SK-N-SH (cell line): ENCODE measurements at regions not wholly inside any gene's neighbourhood (a gene's known extent, or its start where the extent isn't known, plus 50 kb on each side); places are given as distances from the start of the nearest gene placed in this dataset.

Experiments
- CTCF ChIA-PET: fragments of 300-600, 350-600 bp; formaldehyde crosslinking; extraction: SDS; loops from one replicate; lab custom pipeline; 2021; lab: Yijun Ruan, JAX
- POLR2A ChIA-PET: fragments of 350-600 bp; sonication (Branson Sonifier 250); formaldehyde crosslinking; extraction: SDS; loops from one replicate; lab custom pipeline; 2020; ENCODE audit warnings: antibody characterized with exemption, inconsistent platforms; lab: Yijun Ruan, JAX
- DNase-seq: peaks from one replicate; pipeline ENCODE4 v3.0.0; 2012
- H2AFZ ChIP-seq: fragments of 200-600 bp; sonication (generic); 2 replicates; pipeline ENCODE4 v1.8.1; 2016; ENCODE audit warnings: antibody characterized with exemption, mild to moderate bottlenecking, low read depth
- H3F3A ChIP-seq: fragments of 200-600 bp; sonication (generic); replicated peaks from 2 replicates; pipeline ENCODE3; 2016; ENCODE audit warnings: antibody characterized with exemption, mild to moderate bottlenecking; ENCODE audit not compliant: insufficient read depth
- H3K27ac ChIP-seq, 2 experiments: fragments of 200-500 bp in 1 of 2; fragments of 200-600 bp in 1 of 2; sonication (Bioruptor generic) in 1 of 2; sonication (generic), shearing (Covaris generic) in 1 of 2; 2 replicates each; pipeline versions ENCODE4 v1.5.1 to v1.6.1; 2014 to 2016; ENCODE audit warnings: low read depth in 2 of 2, inconsistent platforms in 1 of 2, low read length in 1 of 2, mild to moderate bottlenecking in 1 of 2, mixed read lengths in 1 of 2
- H3K27me3 ChIP-seq: fragments of 200-600 bp; sonication (generic), shearing (Covaris generic); 2 replicates; pipeline ENCODE4 v1.6.1; 2016; ENCODE audit warnings: mixed run types; ENCODE audit not compliant: insufficient read depth
- H3K36me3 ChIP-seq, 2 experiments: fragments of 200-500 bp in 1 of 2; fragments of 200-600 bp in 1 of 2; sonication (Bioruptor generic) in 1 of 2; sonication (generic) in 1 of 2; replicated peaks in 1 of 2; 2 replicates each; pipeline versions ENCODE3 to v1.5.1; 2014 to 2016; ENCODE audit warnings: low read length in 1 of 2, mild to moderate bottlenecking in 1 of 2; ENCODE audit not compliant: insufficient read depth in 2 of 2, control insufficient read depth in 1 of 2
- H3K4me1 ChIP-seq, 2 experiments: fragments of 200-500 bp in 1 of 2; fragments of 200-600 bp in 1 of 2; sonication (Bioruptor generic) in 1 of 2; sonication (generic), shearing (Covaris generic) in 1 of 2; 2 replicates each; pipeline versions ENCODE4 v1.5.1 to v1.6.1; 2014 to 2016; ENCODE audit warnings: low read depth in 1 of 2, low read length in 1 of 2, mixed run types in 1 of 2; ENCODE audit not compliant: insufficient read depth in 2 of 2, control insufficient read depth in 1 of 2
- H3K4me2 ChIP-seq: fragments of 200-600 bp; sonication (generic), shearing (Covaris generic); 2 replicates; pipeline ENCODE4 v1.6.1; 2017; ENCODE audit warnings: mixed run types
- H3K4me3 ChIP-seq, 2 experiments: fragments of 200-500 bp in 1 of 2; fragments of 200-600 bp in 1 of 2; sonication (Bioruptor generic) in 1 of 2; sonication (generic), shearing (Covaris generic) in 1 of 2; 2 replicates each; pipeline versions ENCODE4 v1.5.1 to v1.8.1; 2014 to 2016; ENCODE audit warnings: low read depth in 2 of 2, inconsistent platforms in 1 of 2, low read length in 1 of 2, mild to moderate bottlenecking in 1 of 2, mixed read lengths in 1 of 2, moderate library complexity in 1 of 2
- H3K79me2 ChIP-seq: fragments of 200-600 bp; sonication (generic); 2 replicates; pipeline ENCODE4 v1.8.1; 2017; ENCODE audit warnings: mild to moderate bottlenecking; ENCODE audit not compliant: insufficient read depth
- H3K9ac ChIP-seq: fragments of 200-600 bp; sonication (generic); 2 replicates; pipeline ENCODE4 v1.6.1; 2017; ENCODE audit warnings: mixed run types
- H3K9me2 ChIP-seq: fragments of 200-600 bp; sonication (generic); 2 replicates; pipeline ENCODE4 v1.6.1; 2017; ENCODE audit warnings: mixed run types
- H3K9me3 ChIP-seq: fragments of 200-600 bp; sonication (generic); 2 replicates; pipeline ENCODE4 v1.6.1; 2017; ENCODE audit warnings: mixed run types, mild to moderate bottlenecking, moderate library complexity
- H4K20me1 ChIP-seq: fragments of 200-600 bp; sonication (generic); 2 replicates; pipeline ENCODE4 v1.6.1; 2017; ENCODE audit warnings: mild to moderate bottlenecking, mixed run types; ENCODE audit not compliant: insufficient read depth
- CTCF ChIP-seq: fragments of 200-600 bp; sonication (generic); IDR thresholded peaks from 2 replicates; pipeline ENCODE4 v1.6.1; 2017; ENCODE audit warnings: antibody characterized with exemption, mild to moderate bottlenecking, moderate library complexity
- ELF1 ChIP-seq: IDR thresholded peaks from 2 replicates; pipeline ENCODE4 v1.4.0; 2012
- EZH2phosphoT487 ChIP-seq: fragments of 200-600 bp; sonication (generic); IDR thresholded peaks from 2 replicates; pipeline ENCODE4 v1.6.1; 2017; ENCODE audit warnings: low read depth, mixed run types, mild to moderate bottlenecking, antibody characterized with exemption, moderate library complexity, borderline replicate concordance
- FOXM1 ChIP-seq: IDR thresholded peaks from 2 replicates; pipeline ENCODE4 v1.4.0; 2012; ENCODE audit warnings: low read depth, mild to moderate bottlenecking
- GABPA ChIP-seq: IDR thresholded peaks from 2 replicates; pipeline ENCODE4 v1.4.0; 2012; ENCODE audit warnings: low read depth, mild to moderate bottlenecking
- GATA2 ChIP-seq: sonication (generic); formaldehyde crosslinking; IDR thresholded peaks from 2 replicates; pipeline ENCODE4 v1.5.0; 2020; ENCODE audit warnings: mild to moderate bottlenecking, missing genetic modification reagents
- IRF3 ChIP-seq: fragments of 150-350 bp; IDR thresholded peaks from 2 replicates; pipeline ENCODE4 v1.6.1; 2016; ENCODE audit warnings: mild to moderate bottlenecking, low read depth, low read length
- MEF2A ChIP-seq: IDR thresholded peaks from 2 replicates; pipeline ENCODE4 v1.4.0; 2012; ENCODE audit warnings: low read depth, borderline replicate concordance
- MXI1 ChIP-seq: IDR thresholded peaks from 2 replicates; pipeline ENCODE4 v1.6.1; 2012; ENCODE audit warnings: mild to moderate bottlenecking, low read depth, low read length, improper control_type of control experiment
- REST ChIP-seq: IDR thresholded peaks from 2 replicates; pipeline ENCODE4 v1.6.1; 2012; ENCODE audit warnings: mild to moderate bottlenecking, low read depth, low read length, moderate library complexity
- RFX5 ChIP-seq: IDR thresholded peaks from 2 replicates; pipeline ENCODE4 v1.6.1; 2012; ENCODE audit warnings: mild to moderate bottlenecking, improper control_type of control experiment, low read length
- SIN3A ChIP-seq: IDR thresholded peaks from 2 replicates; pipeline ENCODE4 v1.6.1; 2012; ENCODE audit warnings: low read depth, mild to moderate bottlenecking, low read length, moderate library complexity, borderline replicate concordance
- SMC3 ChIP-seq: IDR thresholded peaks from 2 replicates; pipeline ENCODE4 v1.6.1; 2012; ENCODE audit warnings: low read depth, low read length, improper control_type of control experiment
- TCF12 ChIP-seq: IDR thresholded peaks from 2 replicates; pipeline ENCODE4 v1.4.0; 2012
- TEAD4 ChIP-seq: IDR thresholded peaks from 2 replicates; pipeline ENCODE4 v1.4.0; 2012; ENCODE audit warnings: mild to moderate bottlenecking, borderline replicate concordance; ENCODE audit not compliant: insufficient read depth
- USF1 ChIP-seq: IDR thresholded peaks from 2 replicates; pipeline ENCODE4 v1.4.0; 2012; ENCODE audit warnings: low read depth, borderline replicate concordance
- YY1 ChIP-seq: IDR thresholded peaks from 2 replicates; pipeline ENCODE4 v1.4.0; 2012; ENCODE audit warnings: low read depth, mild to moderate bottlenecking
- ZBTB33 ChIP-seq: IDR thresholded peaks from 2 replicates; pipeline ENCODE4 v1.4.0; 2012; ENCODE audit warnings: low read depth, borderline replicate concordance
- WGBS: methylation state at CpG from one replicate; pipeline ENCODE4 v1.1.6; 2017; ENCODE audit warnings: low lambda C conversion rate; 5-methylcytosine and 5-hydroxymethylcytosine counted together

- Histone ChIP-seq H3K4me3 (no peak overlapping the region), H3K9ac (no peak overlapping the region), H3K36me3 (no peaks in the 10 kb centered on the region), H2AFZ (no peak overlapping the region), H3K4me1 (no peaks in the 10 kb centered on the region), H3K27me3 (peaks cover 11% of the 10 kb centered on the region; the same call in 1 of the 2 replicates), H4K20me1 (no peaks in the 10 kb centered on the region), H3K9me3 (no peaks in the 10 kb centered on the region), H3K27ac (no peak overlapping the region), H3F3A (no peaks in the 10 kb centered on the region), H3K4me2 (no peak overlapping the region), H3K79me2 (no peaks in the 10 kb centered on the region), H3K9me2 (no peaks in the 10 kb centered on the region)
- TF ChIP-seq ZBTB33 (no peak), GABPA (no peak), YY1 (no peak), EZH2phosphoT487 (no peak), SMC3 (no peak)
- 3% methylated on average over 6 of the region's 6 CpGs for WGBS
- POLR2A ChIA-PET, result no interaction called here
- CTCF ChIA-PET, result no interaction called here
- DNase-seq, result no peak
Observed at GRCh38 chr11:57971272-57972012, 52.2 kb upstream of the OR9Q1 start.

GRCh38 chr11:57972013-57972367 lies 51.7 kb upstream of the OR9Q1 start:
- Histone ChIP-seq H3K27ac (no peak overlapping the region), H2AFZ (no peak overlapping the region), H3K4me3 (no peak overlapping the region), H3K9me3 (no peaks in the 10 kb centered on the region), H3K4me2 (no peak overlapping the region), H3K79me2 (no peaks in the 10 kb centered on the region), H3F3A (no peaks in the 10 kb centered on the region), H3K27me3 (peaks cover 11% of the 10 kb centered on the region; the same call in 1 of the 2 replicates), H3K36me3 (no peaks in the 10 kb centered on the region), H3K9ac (no peak overlapping the region), H4K20me1 (no peaks in the 10 kb centered on the region), H3K9me2 (no peaks in the 10 kb centered on the region), H3K4me1 (no peaks in the 10 kb centered on the region)
- ChIA-PET CTCF (no interaction called here), POLR2A (no interaction called here)
- no peak for TF ChIP-seq SMC3
- no peak for TF ChIP-seq RFX5
- no peak for TF ChIP-seq SIN3A
- no peak for TF ChIP-seq TEAD4
- TF ChIP-seq USF1, result no peak
- TF ChIP-seq CTCF, result no peak
- TF ChIP-seq YY1, result no peak
- no peak for TF ChIP-seq MXI1
- TF ChIP-seq TCF12, result no peak
- TF ChIP-seq REST, result no peak
- no peak for TF ChIP-seq ELF1
- no peak for TF ChIP-seq GATA2 (CRISPR knock-in tag)
- no peak for TF ChIP-seq MEF2A
- TF ChIP-seq FOXM1, result no peak
- no peak for TF ChIP-seq IRF3
- WGBS, result 7% methylated on average over 2 of the region's 2 CpGs
- DNase-seq, result no peak
